ENCODE measurements at regions not wholly inside any gene's neighbourhood (a gene's known extent, or its start where the extent isn't known, plus 50 kb on each side); places are given as distances from the start of the nearest gene placed in this dataset.

DNA sequence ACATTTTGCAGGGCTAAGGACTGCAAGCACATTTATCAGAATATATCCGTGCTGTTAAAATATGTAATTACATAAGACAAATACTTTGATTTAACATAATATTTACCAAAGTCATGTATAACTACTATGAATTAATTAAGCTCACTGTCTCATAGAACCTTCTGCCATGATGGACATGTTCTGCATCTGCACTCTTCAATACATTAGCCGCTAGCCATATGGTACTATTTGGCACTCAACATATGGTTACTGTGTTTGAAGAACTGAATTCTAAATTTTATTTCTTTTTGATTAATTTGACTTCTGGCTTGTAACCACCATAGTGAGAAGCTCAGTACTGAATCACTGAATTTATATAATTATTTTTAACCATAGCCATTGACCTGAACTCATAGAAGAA lies 427.0 kb upstream of the TRAM1L1 start:
- no peak overlapping the region for H3K4me3 ChIP-seq (ENCODE audit: low read length)
- no peak for TF ChIP-seq CTCF (IDR thresholded peaks at IDR 0.05; ENCODE audit: insufficient read depth, low read depth, low read length, missing control alignments)
- DNase-seq (ENCODE audit: low read depth) = no peak

DNA sequence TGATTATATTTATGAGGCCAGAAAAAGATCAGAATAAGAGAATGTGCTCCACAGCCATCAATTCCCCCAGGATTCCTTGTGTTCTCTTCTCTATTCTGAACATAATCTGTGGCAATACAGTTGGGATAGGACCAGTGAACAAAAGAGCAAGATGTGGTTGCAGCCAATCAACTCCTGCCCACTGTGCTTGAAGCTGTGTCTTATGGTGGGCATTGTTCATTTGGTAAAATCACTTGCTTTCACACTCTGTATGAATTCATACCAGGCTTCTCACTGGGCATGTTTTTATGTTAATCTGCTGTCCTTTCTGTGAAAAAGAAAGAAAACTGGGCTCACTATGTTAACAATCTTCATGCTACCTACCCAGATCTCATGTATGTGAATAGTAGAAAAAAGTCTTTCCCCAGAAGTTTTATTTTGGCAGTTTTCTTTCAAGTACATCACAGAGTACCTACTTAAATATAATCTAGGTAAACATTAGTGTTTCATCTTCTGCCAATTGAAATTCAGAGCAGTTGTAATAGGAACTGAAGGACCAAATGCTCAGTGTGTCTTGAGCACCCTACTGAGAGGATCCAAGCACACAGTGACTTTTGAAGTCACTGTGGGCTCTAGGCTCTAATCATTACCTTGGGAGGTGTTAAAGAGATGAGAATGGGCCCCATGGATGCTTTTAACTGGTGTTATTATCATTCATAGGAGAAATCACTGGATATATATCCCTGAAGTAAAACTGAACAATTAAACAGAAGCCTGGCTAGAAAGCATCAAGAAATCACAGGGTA lies 429.2 kb upstream of the TRAM1L1 start:
- H3K4me3 ChIP-seq (ENCODE audit: low read length) = no peak overlapping the region
- no peak for DNase-seq (ENCODE audit: low read depth)
- TF ChIP-seq CTCF (IDR thresholded peaks at IDR 0.05; ENCODE audit: insufficient read depth, low read depth, low read length, missing control alignments) = no peak

DNA sequence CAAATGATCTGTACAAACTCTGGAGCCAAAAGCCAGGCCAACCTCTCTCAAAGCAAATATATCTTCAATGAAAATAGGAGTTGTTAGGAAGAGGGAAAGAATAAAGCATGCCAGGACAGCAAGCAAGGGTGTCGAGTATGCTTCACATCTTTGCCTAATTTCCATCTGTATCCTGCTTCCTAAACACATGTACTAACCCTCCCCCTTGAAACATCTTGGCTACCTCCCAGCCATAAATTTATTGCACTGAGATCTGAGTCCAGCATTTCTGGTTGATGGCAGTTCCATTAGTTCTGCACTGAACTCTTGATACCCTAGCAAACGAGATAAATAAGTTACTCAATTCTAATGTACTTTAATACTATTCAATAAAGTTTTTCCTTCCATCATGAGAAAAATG lies 430.5 kb upstream of the TRAM1L1 start:
- no peak for DNase-seq (ENCODE audit: low read depth)
- TF ChIP-seq CTCF (IDR thresholded peaks at IDR 0.05; ENCODE audit: insufficient read depth, low read depth, low read length, missing control alignments) = no peak
- H3K4me3 ChIP-seq (ENCODE audit: low read length) = no peak overlapping the region

DNA sequence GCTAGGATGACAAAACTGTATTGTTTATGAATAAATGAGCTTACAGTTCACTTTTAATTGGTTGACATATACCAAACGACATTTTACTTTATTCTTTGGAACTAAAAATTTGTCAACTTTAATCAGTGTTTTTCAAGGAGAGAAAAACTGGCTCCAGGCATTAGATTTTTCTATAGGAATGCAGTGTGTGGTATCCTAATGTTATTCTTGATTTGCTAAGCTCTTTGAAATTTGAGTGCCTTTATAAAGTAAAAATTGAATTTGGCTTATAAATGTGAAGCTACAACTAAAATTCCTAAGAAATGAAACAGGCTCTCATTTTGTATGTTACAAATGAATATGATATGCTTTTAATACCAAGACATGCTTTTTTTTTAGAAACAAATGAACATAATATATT lies 442.2 kb upstream of the TRAM1L1 start:
- no peak for DNase-seq (ENCODE audit: low read depth)
- no peak for TF ChIP-seq CTCF (IDR thresholded peaks at IDR 0.05; ENCODE audit: insufficient read depth, low read depth, low read length, missing control alignments)
- H3K4me3 ChIP-seq (ENCODE audit: low read length) = no peak overlapping the region

DNA sequence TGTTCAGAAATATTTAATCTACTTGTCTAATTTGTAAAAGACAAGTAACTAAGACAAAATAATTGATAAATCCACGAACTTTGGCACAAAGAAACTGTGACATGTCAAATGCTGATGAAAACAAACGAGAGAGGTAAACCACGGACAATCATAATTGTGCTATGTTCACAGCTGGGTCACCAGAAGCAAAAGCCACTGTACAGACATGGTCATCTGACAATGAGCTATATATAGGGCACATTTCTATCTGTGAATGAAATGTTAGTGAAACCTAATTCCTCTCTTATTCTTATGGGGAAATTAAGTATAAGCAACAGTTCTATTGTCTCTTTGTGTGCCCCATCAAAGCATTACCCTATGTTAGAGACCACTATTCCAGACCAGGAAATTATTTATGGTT lies 444.0 kb upstream of the TRAM1L1 start:
- DNase-seq (ENCODE audit: low read depth) = no peak
- H3K4me3 ChIP-seq (ENCODE audit: low read length) = no peak overlapping the region
- no peak for TF ChIP-seq CTCF (IDR thresholded peaks at IDR 0.05; ENCODE audit: insufficient read depth, low read depth, low read length, missing control alignments)

- TF ChIP-seq CTCF (IDR thresholded peaks at IDR 0.05; ENCODE audit: insufficient read depth, low read depth, low read length, missing control alignments) = no peak
- no peak overlapping the region for H3K4me3 ChIP-seq (ENCODE audit: low read length)
- no peak for DNase-seq (ENCODE audit: low read depth)
Observed at GRCh38 chr4:117533501-117533900, 448.1 kb upstream of the TRAM1L1 start.

DNA sequence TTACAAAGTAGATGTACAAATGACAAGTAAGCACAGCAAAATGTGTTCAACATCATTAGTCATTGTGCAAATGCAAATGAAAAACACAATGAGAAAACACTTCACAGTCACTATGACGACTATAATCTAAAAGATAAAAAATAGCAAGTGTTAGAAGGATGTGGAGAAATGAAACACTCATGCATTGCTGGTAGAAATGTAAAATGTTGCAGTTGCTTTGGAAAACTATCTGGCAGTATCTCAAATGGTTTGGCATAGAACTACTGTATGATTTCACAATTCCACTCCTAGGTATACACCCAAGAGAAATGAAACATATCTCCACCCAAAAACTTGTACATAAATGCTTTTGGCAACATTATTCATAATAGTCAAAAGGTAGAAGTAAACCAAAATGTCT lies 459.7 kb upstream of the TRAM1L1 start:
- DNase-seq (ENCODE audit: low read depth) = no peak
- no peak for TF ChIP-seq CTCF (IDR thresholded peaks at IDR 0.05; ENCODE audit: insufficient read depth, low read depth, low read length, missing control alignments)

More for the DNA sequence above, 459.7 kb upstream of the TRAM1L1 start:
- H3K4me3 ChIP-seq (ENCODE audit: low read length) = no peak overlapping the region

Data from epithelial cell of esophagus (primary cell).